SKM-1 (cell line): ENCODE measurements at regions not wholly inside any gene's neighbourhood (a gene's known extent, or its start where the extent isn't known, plus 50 kb on each side); places are given as distances from the start of the nearest gene placed in this dataset.
A peak's percentile ranks its signal among the peaks of the same experiment; 100 is the strongest.

Experiments used
- DNase-seq: peaks from one replicate; lab custom pipeline; 2025; ENCODE audit not compliant: unreplicated experiment; lab: John Stamatoyannopoulos, UW

GRCh38 chr13:48761256-48761655 lies 107.5 kb downstream of the CYSLTR2 start:
- DNase-seq, result no peak

- peak; percentile 91 for DNase-seq
These were observed 115.5 kb downstream of the CYSLTR2 start for GRCh38 chr13:48769107-48769704.

GRCh38 chr13:48770372-48770771 lies 116.6 kb downstream of the CYSLTR2 start:
- no peak for DNase-seq

- no peak for DNase-seq
These were observed 119.2 kb downstream of the CYSLTR2 start for GRCh38 chr13:48772908-48773307.

- no peak for DNase-seq
These were observed 120.0 kb downstream of the CYSLTR2 start for GRCh38 chr13:48773531-48774275.

GRCh38 chr13:48775285-48775684 lies 121.6 kb downstream of the CYSLTR2 start:
- no peak for DNase-seq

GRCh38 chr13:48775804-48776203 lies 122.1 kb downstream of the CYSLTR2 start:
- no peak for DNase-seq

GRCh38 chr13:48776401-48776800 lies 122.7 kb downstream of the CYSLTR2 start:
- no peak for DNase-seq

- no peak for DNase-seq
These were observed 124.9 kb downstream of the CYSLTR2 start for GRCh38 chr13:48778610-48779009.

GRCh38 chr13:48780713-48781341 lies 127.1 kb downstream of the CYSLTR2 start:
- no peak for DNase-seq

- DNase-seq, result no peak
These were observed 128.7 kb downstream of the CYSLTR2 start for GRCh38 chr13:48782429-48782840.

GRCh38 chr13:48783181-48783630 lies 129.5 kb downstream of the CYSLTR2 start:
- DNase-seq, result peak; percentile 88

GRCh38 chr13:48783695-48784230 lies 130.0 kb downstream of the CYSLTR2 start:
- no peak for DNase-seq

- DNase-seq, result no peak
These were observed 131.3 kb downstream of the CYSLTR2 start for GRCh38 chr13:48784916-48785548.

GRCh38 chr13:48790199-48790598 lies 136.5 kb downstream of the CYSLTR2 start:
- no peak for DNase-seq

GRCh38 chr13:48790966-48791365 lies 137.2 kb downstream of the CYSLTR2 start:
- DNase-seq, result no peak

- DNase-seq, result no peak
These were observed 143.4 kb downstream of the CYSLTR2 start for GRCh38 chr13:48797127-48797526.

GRCh38 chr13:48797761-48798160 lies 144.0 kb downstream of the CYSLTR2 start:
- DNase-seq, result no peak

GRCh38 chr13:48798180-48798579 lies 144.5 kb downstream of the CYSLTR2 start:
- no peak for DNase-seq

- DNase-seq, result no peak
These were observed 147.5 kb downstream of the CYSLTR2 start for GRCh38 chr13:48801255-48801654.

GRCh38 chr13:48804821-48805601 lies 151.3 kb downstream of the CYSLTR2 start:
- no peak for DNase-seq
